ENCODE measurements at regions not wholly inside any gene's neighbourhood (a gene's known extent, or its start where the extent isn't known, plus 50 kb on each side); places are given as distances from the start of the nearest gene placed in this dataset.

- TF ChIP-seq CTCF (conservative IDR thresholded peaks at IDR 0.05) (no peak), EZH2 (IDR thresholded peaks at IDR 0.05; ENCODE audit: low read depth) (no peak)
These were observed 1361.3 kb upstream of the CELF2 start for GRCh38 chr10:9656386-9656785.
